ENCODE measurements at regions not wholly inside any gene's neighbourhood (a gene's known extent, or its start where the extent isn't known, plus 50 kb on each side); places are given as distances from the start of the nearest gene placed in this dataset.
"Not testable (repeated sequence)": the region's sequence is repeated elsewhere in the genome, so short reads cannot be mapped to it uniquely, and the experiment has no call there.

DNA sequence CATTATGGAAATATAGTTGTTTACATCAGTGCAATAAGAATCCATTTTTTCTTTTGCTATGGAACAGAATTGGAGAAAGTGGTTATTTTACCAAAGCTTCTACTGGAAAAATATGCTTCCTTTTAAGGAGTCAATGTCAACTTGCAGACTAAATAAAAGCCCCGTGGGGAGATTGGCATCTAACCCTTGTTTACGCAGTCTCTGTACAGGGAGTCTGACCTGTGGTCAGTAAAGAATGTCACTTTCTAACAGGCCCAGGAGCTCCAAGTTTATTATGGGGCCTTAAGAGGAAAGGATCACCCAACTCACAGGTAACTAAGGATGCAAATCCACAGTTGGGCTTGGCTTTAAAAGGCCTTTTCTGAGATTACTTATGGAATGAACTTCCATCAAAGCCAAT lies 1751.2 kb downstream of the SI start:
- H3K4me3 Mint-ChIP-seq, result no peak overlapping the region
- no peaks in the 10 kb centered on the region for H3K27me3 Mint-ChIP-seq
- no peaks in the 10 kb centered on the region for H3K36me3 Mint-ChIP-seq (ENCODE audit: low read depth)
- CTCF ChIA-PET, result no interaction called here
- no peak for DNase-seq
- POLR2A ChIA-PET, result no interaction called here
- H3K4me1 Mint-ChIP-seq, result no peaks in the 10 kb centered on the region
- H3K9me3 Mint-ChIP-seq, result peaks cover 15% of the 10 kb centered on the region
- no peak overlapping the region for H3K27ac Mint-ChIP-seq

DNA sequence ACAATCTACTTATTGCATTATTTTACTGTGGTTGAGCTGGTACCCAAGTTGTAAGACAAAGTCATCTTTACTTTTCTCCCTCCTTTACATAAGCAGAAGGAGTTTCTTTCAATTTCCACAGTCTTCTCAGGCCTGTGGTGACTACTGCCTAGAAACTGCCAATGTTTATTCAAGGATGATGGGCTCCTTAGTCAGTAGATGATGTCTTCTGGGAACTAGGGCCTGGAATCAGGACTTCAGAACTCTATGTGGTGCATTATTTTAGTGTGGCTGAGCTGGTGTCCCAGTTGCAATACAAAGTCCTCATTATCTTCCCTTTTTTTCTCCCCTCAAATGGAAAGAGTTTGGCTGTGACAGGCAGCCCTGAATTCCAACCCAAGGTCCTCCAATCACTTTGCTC lies 1762.5 kb downstream of the SI start:
- POLR2A ChIA-PET, result no interaction called here

DNA sequence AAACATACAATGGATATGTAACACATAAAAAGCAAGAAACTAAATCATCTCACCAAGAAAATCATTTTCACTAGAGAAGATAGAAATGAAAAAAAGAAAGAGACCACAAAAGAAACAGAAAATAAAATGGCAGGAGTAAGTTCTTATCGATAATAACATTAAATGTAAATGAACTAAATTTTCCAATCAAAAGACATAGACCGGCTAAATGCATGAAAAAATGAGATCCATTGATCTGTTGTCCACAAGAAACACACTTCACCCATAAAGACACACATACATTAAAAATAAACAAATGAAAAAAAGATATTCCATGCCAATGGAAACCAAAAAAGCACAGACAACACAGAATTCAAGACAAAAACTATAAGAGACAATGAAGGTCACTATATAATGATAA lies 1771.9 kb downstream of the SI start:
- peaks cover 11% of the 10 kb centered on the region for H3K9me3 Mint-ChIP-seq
- POLR2A ChIA-PET, result no interaction called here
- H3K4me3 Mint-ChIP-seq, result no peak overlapping the region
- no peaks in the 10 kb centered on the region for H3K36me3 Mint-ChIP-seq (ENCODE audit: low read depth)
- H3K27ac Mint-ChIP-seq, result no peak overlapping the region
- CTCF ChIA-PET, result no interaction called here
- no peaks in the 10 kb centered on the region for H3K27me3 Mint-ChIP-seq
- H3K4me1 Mint-ChIP-seq, result no peaks in the 10 kb centered on the region
- DNase-seq, result no peak

More for the DNA sequence above, 1762.5 kb downstream of the SI start:
- Mint-ChIP-seq H3K27me3 (no peaks in the 10 kb centered on the region), H3K27ac (no peak overlapping the region), H3K36me3 (ENCODE audit: low read depth) (no peaks in the 10 kb centered on the region), H3K9me3 (peaks cover 10% of the 10 kb centered on the region), H3K4me3 (no peak overlapping the region), H3K4me1 (no peaks in the 10 kb centered on the region)
- DNase-seq, result no peak
- CTCF ChIA-PET, result no interaction called here

DNA sequence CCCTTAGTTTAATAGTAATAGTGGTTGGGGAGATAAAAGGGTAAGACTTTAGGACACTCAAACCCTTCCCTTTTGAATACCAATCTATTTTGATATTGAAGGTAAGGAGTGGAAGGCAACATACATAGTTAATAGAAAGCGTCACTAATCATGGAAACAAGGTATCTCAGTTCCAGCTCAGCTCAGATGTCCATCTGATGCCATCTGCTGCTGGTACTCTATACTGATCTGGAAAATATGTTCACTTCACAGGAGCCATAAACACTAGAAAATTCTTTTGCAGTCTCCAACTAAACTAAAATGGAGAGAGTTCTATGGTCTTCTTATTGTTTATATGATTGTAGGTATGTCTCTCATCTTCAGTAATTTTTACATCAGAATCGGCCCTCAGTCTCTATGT lies 1777.1 kb downstream of the OTOL1 start:
- POLR2A ChIA-PET, result no interaction called here
- no peaks in the 10 kb centered on the region for H3K4me1 Mint-ChIP-seq
- H3K9me3 Mint-ChIP-seq, result peaks cover 3% of the 10 kb centered on the region
- H3K27me3 Mint-ChIP-seq, result no peaks in the 10 kb centered on the region
- CTCF ChIA-PET, result no interaction called here
- H3K4me3 Mint-ChIP-seq, result no peak overlapping the region
- H3K36me3 Mint-ChIP-seq (ENCODE audit: low read depth), result no peaks in the 10 kb centered on the region
- no peak for DNase-seq
- no peak overlapping the region for H3K27ac Mint-ChIP-seq

DNA sequence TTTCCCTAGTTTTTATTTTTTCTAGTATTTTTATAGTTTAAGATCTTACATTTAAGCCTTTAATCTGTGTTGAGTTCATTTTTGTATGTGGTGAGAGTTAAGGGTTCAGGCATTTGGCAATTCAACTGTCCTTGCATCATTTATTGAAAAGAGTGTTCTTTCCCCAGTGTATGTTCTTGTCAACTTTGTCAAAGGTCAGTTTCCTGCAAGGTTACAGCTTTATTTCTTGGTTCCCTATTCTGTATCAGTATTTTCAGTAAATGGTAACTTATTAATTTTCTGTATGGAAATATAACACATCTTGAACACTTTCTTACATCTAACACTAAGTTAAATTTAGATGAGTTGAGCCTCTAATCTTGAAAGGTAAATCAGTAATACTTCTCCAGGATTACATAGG lies 1770.1 kb downstream of the OTOL1 start:
- ChIA-PET POLR2A (no interaction called here), CTCF (no interaction called here)
- peaks cover 5% of the 10 kb centered on the region for H3K9me3 Mint-ChIP-seq
- no peaks in the 10 kb centered on the region for H3K36me3 Mint-ChIP-seq (ENCODE audit: low read depth)
- H3K27ac Mint-ChIP-seq, result no peak overlapping the region
- DNase-seq, result no peak
- no peaks in the 10 kb centered on the region for H3K27me3 Mint-ChIP-seq
- no peak overlapping the region for H3K4me3 Mint-ChIP-seq
- no peaks in the 10 kb centered on the region for H3K4me1 Mint-ChIP-seq

DNA sequence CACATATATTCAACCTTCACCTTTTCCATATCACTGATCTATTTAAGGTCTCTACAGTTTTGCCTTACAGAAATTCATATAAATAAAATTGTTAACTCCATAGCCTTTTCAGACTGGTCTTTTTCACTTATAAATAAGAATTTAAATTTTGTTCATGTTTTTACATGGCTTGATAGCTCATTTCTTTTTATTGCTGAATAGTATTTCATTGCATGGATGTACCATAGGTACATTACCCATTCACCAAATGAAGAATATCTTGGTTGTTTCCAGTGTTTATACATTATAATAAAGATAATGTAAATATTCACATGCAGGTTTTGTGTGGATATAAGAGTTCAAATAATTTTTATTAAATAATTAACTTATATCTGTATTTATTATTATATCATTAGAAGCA lies 1765.0 kb downstream of the OTOL1 start:
- ChIA-PET CTCF (no interaction called here), POLR2A (no interaction called here)
- no peak overlapping the region for H3K27ac Mint-ChIP-seq
- H3K27me3 Mint-ChIP-seq, result no peaks in the 10 kb centered on the region
- peaks cover 2% of the 10 kb centered on the region for H3K9me3 Mint-ChIP-seq
- H3K36me3 Mint-ChIP-seq (ENCODE audit: low read depth), result no peaks in the 10 kb centered on the region
- no peaks in the 10 kb centered on the region for H3K4me1 Mint-ChIP-seq
- DNase-seq, result no peak
- H3K4me3 Mint-ChIP-seq, result no peak overlapping the region

DNA sequence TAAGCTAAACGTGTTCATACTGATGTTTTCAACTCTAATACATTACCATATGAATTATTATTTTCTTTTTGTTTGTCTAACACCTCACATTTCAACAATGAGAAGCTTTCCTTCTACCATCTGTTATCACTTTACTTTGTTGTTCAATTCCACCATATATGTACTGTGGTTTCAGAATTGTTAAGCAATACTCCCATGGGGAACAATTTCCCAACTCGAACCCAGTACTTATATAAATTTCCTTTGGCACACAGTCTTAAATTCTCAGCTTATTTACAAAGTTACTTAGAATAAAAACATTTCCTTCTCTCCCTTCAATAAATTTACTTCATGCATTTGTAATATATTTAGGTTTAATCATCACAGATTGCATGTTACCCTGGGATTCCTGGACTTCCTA lies 1764.4 kb downstream of the OTOL1 start:
- Mint-ChIP-seq H3K4me1 (no peaks in the 10 kb centered on the region), H3K27ac (no peak overlapping the region), H3K9me3 (peaks cover 2% of the 10 kb centered on the region), H3K36me3 (ENCODE audit: low read depth) (no peaks in the 10 kb centered on the region), H3K4me3 (no peak overlapping the region), H3K27me3 (no peaks in the 10 kb centered on the region)
- no peak for DNase-seq
- ChIA-PET POLR2A (no interaction called here), CTCF (no interaction called here)

DNA sequence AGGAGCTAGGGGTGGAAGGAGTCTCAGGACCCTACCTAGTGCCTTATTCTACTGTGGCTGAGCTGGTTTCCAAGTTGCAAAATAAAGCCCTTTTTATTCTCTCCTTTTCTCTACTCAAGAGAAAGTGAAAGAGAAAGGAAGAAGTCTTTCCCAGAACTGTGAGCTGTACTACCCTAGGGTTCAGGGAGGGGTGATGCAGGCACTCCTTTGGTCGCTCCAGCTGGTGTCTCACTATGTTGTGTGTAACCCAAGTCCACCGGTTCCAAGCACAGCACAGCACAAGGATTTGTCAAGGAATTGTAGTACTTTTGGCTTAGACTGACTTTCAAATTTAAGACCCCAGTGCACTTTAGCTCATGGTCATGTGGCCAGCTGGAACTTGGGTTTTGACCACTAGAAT lies 1721.7 kb downstream of the OTOL1 start:
- POLR2A ChIA-PET, result no interaction called here

DNA sequence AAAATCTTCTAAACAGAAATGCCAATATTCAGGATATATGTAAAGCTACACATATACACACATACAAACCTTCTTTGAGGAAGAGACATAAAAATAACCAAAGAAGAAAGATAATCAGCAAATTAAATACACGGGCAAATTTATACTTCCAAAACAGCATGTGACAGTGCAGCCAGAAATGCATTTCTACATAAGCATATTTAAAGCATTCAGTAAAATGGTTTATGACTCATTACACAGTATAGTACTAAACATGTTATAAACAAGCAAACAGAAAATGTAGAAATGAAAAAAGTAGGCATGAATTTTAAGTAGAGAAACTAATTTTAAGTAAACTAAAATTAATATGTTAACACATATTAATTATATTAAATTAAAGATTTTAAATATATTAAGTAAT lies 1717.2 kb downstream of the OTOL1 start:
- peaks cover 7% of the 10 kb centered on the region for H3K9me3 Mint-ChIP-seq
- ChIA-PET CTCF (no interaction called here), POLR2A (no interaction called here)
- H3K27me3 Mint-ChIP-seq, result no peaks in the 10 kb centered on the region
- no peak for DNase-seq
- H3K4me1 Mint-ChIP-seq, result no peaks in the 10 kb centered on the region
- no peak overlapping the region for H3K4me3 Mint-ChIP-seq
- H3K27ac Mint-ChIP-seq, result no peak overlapping the region
- H3K36me3 Mint-ChIP-seq (ENCODE audit: low read depth), result no peaks in the 10 kb centered on the region

More for the DNA sequence above, 1721.7 kb downstream of the OTOL1 start:
- CTCF ChIA-PET, result no interaction called here
- Mint-ChIP-seq H3K9me3 (peaks cover 13% of the 10 kb centered on the region), H3K4me3 (no peak overlapping the region), H3K27me3 (no peaks in the 10 kb centered on the region), H3K36me3 (ENCODE audit: low read depth) (no peaks in the 10 kb centered on the region), H3K27ac (no peak overlapping the region), H3K4me1 (no peaks in the 10 kb centered on the region)
- DNase-seq, result no peak

DNA sequence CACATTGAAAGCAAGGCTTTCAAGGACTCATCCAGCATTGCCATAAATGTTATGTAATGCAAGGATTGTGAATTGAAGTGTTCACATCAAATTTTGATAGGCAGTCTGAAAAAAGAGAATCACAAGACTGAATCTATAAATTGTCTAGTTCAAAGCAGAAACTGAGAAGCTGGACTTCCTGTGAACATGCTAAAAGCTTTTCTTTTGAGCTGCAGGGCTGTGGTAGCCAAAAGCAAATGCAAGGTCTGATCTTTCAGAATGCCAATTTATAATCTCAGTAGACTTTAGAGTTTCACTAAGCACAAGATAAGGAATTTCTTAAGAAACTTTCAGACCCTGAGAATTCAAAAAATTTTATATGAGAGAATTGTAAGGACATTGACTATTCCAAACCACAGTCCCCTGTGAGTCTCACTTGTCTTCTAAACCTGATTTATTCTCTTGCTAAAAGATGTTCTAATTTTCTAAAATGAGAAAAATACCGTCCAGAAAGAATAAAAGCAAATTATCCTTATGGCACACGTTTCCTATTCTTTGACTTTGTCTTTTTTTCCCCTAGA lies 1700.3 kb downstream of the OTOL1 start:
- Mint-ChIP-seq H3K4me1 (no peaks in the 10 kb centered on the region), H3K9me3 (no peaks in the 10 kb centered on the region), H3K4me3 (no peak overlapping the region), H3K27ac (no peak overlapping the region), H3K27me3 (no peaks in the 10 kb centered on the region), H3K36me3 (ENCODE audit: low read depth) (no peaks in the 10 kb centered on the region)
- POLR2A ChIA-PET, result no interaction called here
- DNase-seq, result no peak
- CTCF ChIA-PET, result no interaction called here

DNA sequence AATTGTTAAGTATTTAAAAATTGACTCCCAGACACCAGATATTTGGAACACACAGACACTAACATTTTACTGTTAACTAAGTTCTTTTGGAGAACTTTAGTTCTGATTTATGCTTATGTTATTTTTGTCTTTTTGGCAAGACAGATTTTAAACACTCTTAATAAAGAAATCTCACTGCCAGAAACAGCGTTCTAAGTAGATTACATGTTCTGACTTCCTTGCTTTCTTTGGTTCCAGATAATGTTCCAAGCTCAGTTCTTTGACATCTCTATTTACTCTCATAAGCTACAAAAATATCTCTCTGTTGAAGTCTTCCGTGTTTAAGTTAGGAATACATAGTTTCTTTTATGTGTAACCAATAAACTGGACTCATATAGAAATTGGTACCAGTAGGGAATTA lies 1699.6 kb downstream of the OTOL1 start:
- Mint-ChIP-seq H3K27ac (no peak overlapping the region), H3K4me1 (no peaks in the 10 kb centered on the region), H3K36me3 (ENCODE audit: low read depth) (no peaks in the 10 kb centered on the region), H3K4me3 (no peak overlapping the region), H3K9me3 (no peaks in the 10 kb centered on the region), H3K27me3 (no peaks in the 10 kb centered on the region)
- ChIA-PET CTCF (no interaction called here), POLR2A (no interaction called here)
- DNase-seq, result no peak

DNA sequence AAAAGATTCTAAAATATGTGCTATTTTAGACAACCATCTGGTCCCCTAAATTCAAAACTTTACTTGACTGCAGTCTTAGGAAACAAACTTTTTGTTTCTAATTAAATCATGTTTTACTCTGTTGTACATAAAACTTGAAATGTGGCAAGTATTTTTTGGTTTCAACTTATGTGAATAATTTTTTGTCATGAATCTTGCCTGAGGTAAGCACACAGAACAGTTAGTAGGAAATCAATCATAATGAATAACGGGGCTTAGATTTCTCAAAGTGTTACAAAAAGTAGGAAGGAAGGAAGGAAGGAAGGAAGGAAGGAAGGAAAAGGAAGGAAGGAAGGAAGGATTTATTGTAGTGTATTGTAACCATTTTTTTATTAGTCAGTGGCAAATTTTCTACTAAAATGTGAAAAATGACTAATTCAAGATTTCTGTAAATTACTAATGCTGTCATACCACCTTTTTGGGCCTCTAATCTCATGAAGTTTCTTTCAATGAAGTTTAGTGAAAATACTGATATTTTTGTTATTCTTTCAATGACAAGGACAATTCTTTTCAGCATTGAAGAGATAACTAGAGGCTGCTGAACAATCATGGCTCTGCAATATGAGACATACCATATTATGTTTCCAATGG lies 1689.2 kb downstream of the OTOL1 start:
- peaks cover 11% of the 10 kb centered on the region for H3K9me3 Mint-ChIP-seq
- no peaks in the 10 kb centered on the region for H3K4me1 Mint-ChIP-seq
- no peak overlapping the region for H3K4me3 Mint-ChIP-seq
- POLR2A ChIA-PET, result no interaction called here
- no peaks in the 10 kb centered on the region for H3K36me3 Mint-ChIP-seq (ENCODE audit: low read depth)
- CTCF ChIA-PET, result no interaction called here
- H3K27ac Mint-ChIP-seq, result no peak overlapping the region
- H3K27me3 Mint-ChIP-seq, result no peaks in the 10 kb centered on the region
- no peak for DNase-seq

DNA sequence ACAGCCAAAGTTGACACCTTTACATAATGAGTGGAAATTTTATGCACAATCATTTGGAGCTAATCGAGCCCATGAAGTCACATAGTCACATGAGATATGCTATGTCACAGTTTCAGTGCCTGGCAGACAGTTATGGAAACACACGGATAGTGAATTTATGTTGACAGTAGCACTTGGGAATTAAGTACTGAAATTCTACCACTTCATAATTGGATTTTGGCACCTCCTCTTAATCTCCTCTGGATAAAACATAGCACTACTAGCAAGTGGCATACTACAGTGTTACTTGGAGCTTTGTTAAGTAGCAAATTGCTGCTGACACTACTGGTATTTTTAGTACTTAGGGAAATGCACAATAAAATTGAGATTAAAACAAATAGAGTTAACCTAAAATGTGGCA lies 1679.4 kb downstream of the OTOL1 start:
- ChIA-PET CTCF (no interaction called here), POLR2A (no interaction called here)
- Mint-ChIP-seq H3K27me3 (no peaks in the 10 kb centered on the region), H3K36me3 (ENCODE audit: low read depth) (no peaks in the 10 kb centered on the region), H3K4me1 (no peaks in the 10 kb centered on the region), H3K4me3 (no peak overlapping the region), H3K9me3 (peaks cover 7% of the 10 kb centered on the region), H3K27ac (no peak overlapping the region)
- DNase-seq, result no peak

DNA sequence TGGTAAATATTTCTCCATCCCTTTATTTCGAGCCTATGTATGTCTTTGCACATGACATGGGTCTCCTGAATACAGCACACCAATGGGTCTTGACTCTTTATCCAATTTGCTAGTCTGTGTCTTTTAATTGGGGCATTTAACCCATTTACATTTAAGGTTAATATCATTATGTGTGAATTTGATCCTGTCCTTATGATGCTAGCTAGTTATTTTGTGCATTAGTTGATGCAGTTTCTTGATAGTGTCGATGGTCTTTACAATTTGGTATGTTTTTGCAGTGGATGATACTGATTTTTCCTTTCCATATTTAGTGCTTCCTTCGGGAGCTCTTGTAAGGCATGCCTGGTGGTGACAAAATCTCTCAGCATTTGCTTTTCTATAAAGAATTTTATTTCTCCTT lies 1675.9 kb downstream of the OTOL1 start:
- H3K36me3 Mint-ChIP-seq (ENCODE audit: low read depth); H3K4me3 Mint-ChIP-seq; DNase-seq; H3K27ac Mint-ChIP-seq; H3K4me1 Mint-ChIP-seq; H3K27me3 Mint-ChIP-seq; POLR2A ChIA-PET; CTCF ChIA-PET: not testable (repeated sequence)
- H3K9me3 Mint-ChIP-seq, result peaks cover 15% of the 10 kb centered on the region

DNA sequence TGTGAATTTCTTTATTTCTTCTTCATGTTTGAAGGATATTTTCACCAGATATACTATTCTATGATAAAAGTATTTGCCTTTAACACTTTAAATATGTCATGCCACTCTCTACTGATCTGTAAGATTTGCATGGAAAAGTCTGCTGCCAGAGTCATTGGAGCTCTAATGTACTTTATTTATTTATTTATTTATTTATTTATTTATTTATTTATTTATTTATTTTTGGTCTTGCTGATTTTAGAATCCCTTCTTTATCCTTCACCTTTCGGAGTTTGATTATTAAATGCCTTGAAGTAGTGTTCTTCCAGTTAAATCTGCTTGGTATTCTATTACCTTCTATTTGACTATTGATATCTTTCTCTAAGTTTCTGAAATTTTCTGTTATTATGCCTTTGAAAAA lies 1669.6 kb downstream of the OTOL1 start:
- CTCF ChIA-PET, result no interaction called here
- POLR2A ChIA-PET, result no interaction called here
- Mint-ChIP-seq H3K27me3 (no peaks in the 10 kb centered on the region), H3K27ac (no peak overlapping the region), H3K9me3 (peaks cover 18% of the 10 kb centered on the region), H3K36me3 (ENCODE audit: low read depth) (no peaks in the 10 kb centered on the region), H3K4me1 (no peaks in the 10 kb centered on the region), H3K4me3 (no peak overlapping the region)
- no peak for DNase-seq
